Endothelial cell (in vitro differentiated cells): ENCODE measurements at regions not wholly inside any gene's neighbourhood (a gene's known extent, or its start where the extent isn't known, plus 50 kb on each side); places are given as distances from the start of the nearest gene placed in this dataset.

Source experiments
- DNase-seq: peaks from one replicate; pipeline ENCODE4 v3.0.0; 2021; ENCODE audit warnings: low spot score
- H3K27ac Mint-ChIP-seq: one replicate; pipeline ENCODE4 v1.8.0; 2021; ENCODE audit warnings: mixed read lengths, inconsistent platforms; ENCODE audit not compliant: unreplicated experiment
- H3K27me3 Mint-ChIP-seq: one replicate; pipeline ENCODE4 v1.8.0; 2021; ENCODE audit warnings: mild to moderate bottlenecking, moderate library complexity, mixed read lengths, inconsistent platforms; ENCODE audit not compliant: unreplicated experiment
- H3K36me3 Mint-ChIP-seq: one replicate; pipeline ENCODE4 v1.8.0; 2021; ENCODE audit warnings: mild to moderate bottlenecking, low read depth, mixed read lengths, inconsistent platforms; ENCODE audit not compliant: unreplicated experiment
- H3K4me1 Mint-ChIP-seq: one replicate; pipeline ENCODE4 v1.8.0; 2021; ENCODE audit warnings: mild to moderate bottlenecking, mixed read lengths, inconsistent platforms; ENCODE audit not compliant: unreplicated experiment
- H3K4me3 Mint-ChIP-seq: one replicate; pipeline ENCODE4 v1.8.0; 2021; ENCODE audit warnings: mild to moderate bottlenecking, mixed read lengths, inconsistent platforms; ENCODE audit not compliant: unreplicated experiment
- H3K9me3 Mint-ChIP-seq: one replicate; pipeline ENCODE4 v1.8.0; 2021; ENCODE audit warnings: mixed read lengths, inconsistent platforms; ENCODE audit not compliant: unreplicated experiment
- CTCF ChIP-seq: fragments of 200-600 bp; sonication (generic); IDR thresholded peaks from one replicate; pipeline ENCODE4 v1.5.0; 2021; ENCODE audit warnings: antibody characterized with exemption; ENCODE audit not compliant: unreplicated experiment

- peaks cover 5% of the 10 kb centered on the region for H3K27me3 Mint-ChIP-seq
- H3K4me3 Mint-ChIP-seq = peak overlapping the region; percentile 87
- no peaks in the 10 kb centered on the region for H3K36me3 Mint-ChIP-seq
- H3K4me1 Mint-ChIP-seq = peaks cover 51% of the 10 kb centered on the region
- DNase-seq = peak; percentile 62
- H3K9me3 Mint-ChIP-seq = no peaks in the 10 kb centered on the region
- H3K27ac Mint-ChIP-seq = peak overlapping the region; percentile 31
- TF ChIP-seq CTCF = no peak
These were observed 2113.3 kb upstream of the PIK3C3 start for GRCh38 chr18:39841482-39842365.

- Mint-ChIP-seq H3K36me3 (no peaks in the 10 kb centered on the region), H3K4me3 (peak overlapping the region; percentile 58), H3K27ac (peak overlapping the region; percentile 44), H3K9me3 (no peaks in the 10 kb centered on the region), H3K27me3 (peaks cover 5% of the 10 kb centered on the region), H3K4me1 (peaks cover 51% of the 10 kb centered on the region)
- no peak for TF ChIP-seq CTCF
- peak; percentile 7 for DNase-seq
These were observed 2114.1 kb upstream of the PIK3C3 start for GRCh38 chr18:39840856-39841481.

- H3K36me3 Mint-ChIP-seq = no peaks in the 10 kb centered on the region
- H3K4me3 Mint-ChIP-seq = no peak overlapping the region
- no peak for DNase-seq
- peaks cover 49% of the 10 kb centered on the region for H3K4me1 Mint-ChIP-seq
- TF ChIP-seq CTCF = no peak
- no peaks in the 10 kb centered on the region for H3K9me3 Mint-ChIP-seq
- H3K27me3 Mint-ChIP-seq = peaks cover 5% of the 10 kb centered on the region
- H3K27ac Mint-ChIP-seq = no peak overlapping the region
These were observed 2114.6 kb upstream of the PIK3C3 start for GRCh38 chr18:39840406-39840805.

GRCh38 chr18:39839782-39840181 lies 2115.3 kb upstream of the PIK3C3 start:
- peaks cover 5% of the 10 kb centered on the region for H3K27me3 Mint-ChIP-seq
- DNase-seq = no peak
- H3K9me3 Mint-ChIP-seq = no peaks in the 10 kb centered on the region
- no peak overlapping the region for H3K4me3 Mint-ChIP-seq
- peaks cover 43% of the 10 kb centered on the region for H3K4me1 Mint-ChIP-seq
- TF ChIP-seq CTCF = no peak
- H3K36me3 Mint-ChIP-seq = no peaks in the 10 kb centered on the region
- no peak overlapping the region for H3K27ac Mint-ChIP-seq

GRCh38 chr18:39838831-39839230 lies 2116.2 kb upstream of the PIK3C3 start:
- Mint-ChIP-seq H3K27me3 (peaks cover 5% of the 10 kb centered on the region), H3K4me1 (peaks cover 40% of the 10 kb centered on the region), H3K36me3 (no peaks in the 10 kb centered on the region), H3K27ac (no peak overlapping the region), H3K9me3 (no peaks in the 10 kb centered on the region), H3K4me3 (no peak overlapping the region)
- no peak for TF ChIP-seq CTCF
- no peak for DNase-seq
